HG03521 (cell line): ENCODE measurements at regions not wholly inside any gene's neighbourhood (a gene's known extent, or its start where the extent isn't known, plus 50 kb on each side); places are given as distances from the start of the nearest gene placed in this dataset.
"Not testable (repeated sequence)": the region's sequence is repeated elsewhere in the genome, so short reads cannot be mapped to it uniquely, and the experiment has no call there.

ENCODE experiments used
- ATAC-seq: cut with Tn5 transposase; IDR thresholded peaks from one replicate; pipeline ENCODE4 v1.9.1; 2021; ENCODE audit warnings: mild to moderate bottlenecking, moderate library complexity; ENCODE audit not compliant: unreplicated experiment

DNA sequence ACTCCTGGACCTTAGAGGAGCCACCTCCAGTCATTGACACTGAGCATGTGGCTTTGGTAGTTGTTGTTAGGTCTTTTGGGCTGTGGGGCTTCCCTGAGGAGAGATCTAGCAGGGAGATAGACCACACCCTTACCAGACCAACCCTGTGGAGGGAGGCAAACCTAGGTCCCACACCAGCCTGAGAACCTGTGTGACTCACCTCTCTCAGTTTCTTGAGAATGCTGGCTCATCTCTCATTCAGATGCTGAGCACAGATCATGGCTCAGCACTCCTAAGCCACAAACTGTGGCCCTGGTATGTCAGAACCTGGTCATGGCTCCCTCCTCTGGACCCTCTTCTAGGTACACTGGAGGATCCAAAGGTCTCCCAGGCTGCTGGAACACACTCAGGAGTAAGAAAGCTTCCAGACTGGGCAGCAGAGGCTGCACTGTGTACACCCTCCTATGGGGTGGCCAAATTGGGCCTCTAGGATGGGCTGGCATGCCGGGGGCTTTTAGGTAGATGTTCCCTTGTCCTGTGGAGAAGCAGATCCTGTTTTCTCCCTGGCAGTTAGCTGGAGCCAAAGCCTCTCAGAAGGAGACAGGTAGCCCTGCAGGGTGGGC, 1294.5 kb downstream of the KHDRBS2 start:
- no peak for ATAC-seq

DNA sequence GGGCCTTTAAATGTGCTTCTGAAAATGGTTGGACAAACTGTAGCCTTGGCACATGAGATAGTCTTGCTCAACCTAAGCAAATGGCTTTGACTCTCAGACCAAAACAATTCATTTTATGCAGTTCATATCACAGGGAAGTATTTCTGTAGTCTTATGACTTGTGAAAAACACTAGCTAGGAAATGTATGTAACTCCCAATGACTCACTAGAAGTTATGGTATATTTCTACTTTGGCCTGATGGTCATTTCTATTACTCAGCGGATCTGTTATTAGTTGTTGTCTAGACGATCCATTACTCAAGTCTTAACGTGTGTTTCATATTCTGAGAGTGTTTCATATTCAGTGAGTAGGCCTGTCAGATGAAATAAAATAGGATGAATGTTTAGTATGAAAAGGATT, 1333.5 kb downstream of the KHDRBS2 start:
- ATAC-seq = no peak

DNA sequence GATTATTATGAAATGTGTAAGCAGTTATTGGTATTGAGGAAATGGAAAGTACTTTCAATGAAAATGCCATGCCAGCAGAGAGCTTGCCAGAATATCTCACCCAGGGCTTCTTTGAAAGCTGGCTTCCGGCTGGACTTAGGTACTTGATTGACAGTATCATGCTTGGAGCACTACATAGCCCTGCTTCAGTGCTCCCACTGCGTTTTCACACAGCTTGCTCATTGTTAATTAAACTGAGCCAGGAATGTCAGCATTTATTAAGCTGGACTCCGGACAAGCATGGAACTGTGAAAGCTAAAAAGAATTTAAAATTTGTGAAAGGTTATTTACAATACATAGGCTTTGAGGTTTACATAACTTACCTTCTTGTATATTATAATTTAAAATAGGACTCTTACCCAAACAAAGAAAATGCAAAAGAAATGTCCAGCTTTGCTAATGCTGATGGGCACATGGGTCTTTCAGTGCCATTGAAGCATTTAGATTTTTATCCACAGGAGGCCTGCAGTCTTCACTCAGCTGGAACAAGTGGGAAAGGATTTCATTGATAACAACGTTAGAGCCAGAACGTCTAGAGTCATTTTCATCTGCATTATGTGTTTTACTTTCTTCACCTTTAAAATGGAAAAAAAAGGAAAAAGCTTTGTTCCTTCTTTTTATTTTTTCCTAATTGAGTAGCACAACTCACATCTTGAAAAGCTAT, 1335.7 kb downstream of the KHDRBS2 start:
- ATAC-seq = not testable (repeated sequence)

DNA sequence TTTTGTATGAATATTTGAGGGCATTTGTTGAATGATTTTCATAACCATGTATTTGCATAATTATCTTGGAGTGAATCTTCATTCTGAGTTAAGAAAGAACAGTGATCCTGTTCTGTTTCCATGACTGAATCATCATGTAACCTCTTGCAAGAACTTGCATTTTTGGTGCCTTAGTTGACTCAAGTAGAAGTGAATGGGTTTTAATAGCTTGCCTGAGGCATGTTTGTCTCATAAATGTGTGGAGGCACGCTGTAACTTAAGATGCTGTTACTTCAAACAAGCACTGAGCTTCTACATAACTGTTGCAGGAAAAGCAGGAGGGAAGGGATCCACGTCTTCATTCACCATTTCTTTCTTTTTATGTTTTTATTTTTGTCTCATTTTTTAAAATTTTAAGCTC, 1338.6 kb downstream of the KHDRBS2 start:
- ATAC-seq = not testable (repeated sequence)

DNA sequence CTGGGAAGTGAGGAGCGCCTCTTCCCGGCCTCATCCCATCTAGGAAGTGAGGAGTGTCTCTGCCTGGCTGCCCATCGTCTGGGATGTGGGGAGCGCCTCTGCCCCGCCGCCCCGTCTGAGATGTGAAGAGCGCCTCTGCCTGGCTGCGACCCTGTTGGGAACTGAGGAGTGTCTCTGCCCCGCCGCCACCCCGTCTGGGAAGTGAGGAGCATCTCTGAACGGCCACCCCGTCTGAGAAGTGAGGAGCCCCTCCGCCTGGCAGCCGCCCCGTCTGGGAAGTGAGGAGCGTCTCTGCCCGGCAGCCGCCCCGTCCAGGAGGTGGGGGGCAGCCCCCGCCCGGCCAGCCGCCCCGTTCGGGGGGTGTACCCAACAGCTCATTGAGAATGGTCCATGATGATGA, 1341.2 kb downstream of the KHDRBS2 start:
- not testable (repeated sequence) for ATAC-seq

DNA sequence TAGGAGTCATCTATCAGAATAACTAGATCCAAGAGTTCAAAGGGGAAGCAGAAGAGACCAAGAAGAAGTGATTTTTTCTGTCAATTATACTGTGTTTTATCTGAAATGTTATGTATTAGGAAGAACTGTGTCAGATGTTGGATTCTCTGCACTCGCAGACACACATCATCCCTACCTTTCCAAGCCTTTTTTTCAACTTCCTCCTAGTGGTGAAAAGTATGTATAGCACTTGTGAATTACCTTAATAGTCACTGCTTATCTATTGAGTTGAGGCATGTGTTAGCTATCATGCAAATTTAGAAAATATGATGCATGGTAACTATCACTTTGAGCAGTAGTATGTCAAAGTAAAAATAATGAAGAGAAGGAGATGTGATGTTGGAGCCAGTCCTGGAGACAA, 1350.1 kb downstream of the KHDRBS2 start:
- not testable (repeated sequence) for ATAC-seq

DNA sequence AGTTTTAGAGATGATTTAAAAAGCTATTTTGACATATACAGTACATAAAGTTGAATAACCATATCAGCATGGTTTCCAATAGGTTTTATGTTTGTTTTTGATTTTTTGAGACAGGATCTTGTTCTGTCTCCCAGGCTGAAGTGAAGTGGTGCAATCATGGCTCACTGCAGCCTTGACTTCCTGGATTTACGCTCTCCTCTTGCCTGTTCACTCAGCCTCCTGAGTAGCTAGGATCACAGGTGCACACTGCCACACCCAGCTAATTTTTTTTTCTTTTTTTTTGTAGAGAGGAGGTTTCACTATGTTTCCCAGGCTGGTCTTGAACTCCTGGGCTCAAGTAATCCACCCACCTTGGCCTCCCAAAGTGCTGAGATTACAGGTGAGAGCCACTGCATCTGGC, 1366.4 kb downstream of the KHDRBS2 start:
- not testable (repeated sequence) for ATAC-seq

DNA sequence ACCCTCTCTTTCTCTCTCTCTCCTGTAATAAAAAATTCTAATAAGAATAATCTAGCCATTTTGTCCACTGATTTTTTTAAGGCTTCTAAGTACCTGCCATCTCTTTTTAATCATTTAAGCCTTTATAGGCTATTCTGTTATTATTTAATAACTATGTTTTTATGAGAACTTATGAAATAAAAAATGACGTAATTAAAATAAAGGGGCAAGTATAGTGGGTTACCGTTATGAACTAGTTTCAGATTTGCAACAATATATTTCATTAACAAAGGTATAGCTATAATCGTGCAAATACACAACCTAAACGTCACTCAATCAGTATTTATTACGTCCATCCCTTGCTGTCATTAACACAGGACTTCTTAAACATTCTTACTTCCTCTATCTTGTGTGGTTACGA, 1382.2 kb downstream of the KHDRBS2 start:
- ATAC-seq = not testable (repeated sequence)

DNA sequence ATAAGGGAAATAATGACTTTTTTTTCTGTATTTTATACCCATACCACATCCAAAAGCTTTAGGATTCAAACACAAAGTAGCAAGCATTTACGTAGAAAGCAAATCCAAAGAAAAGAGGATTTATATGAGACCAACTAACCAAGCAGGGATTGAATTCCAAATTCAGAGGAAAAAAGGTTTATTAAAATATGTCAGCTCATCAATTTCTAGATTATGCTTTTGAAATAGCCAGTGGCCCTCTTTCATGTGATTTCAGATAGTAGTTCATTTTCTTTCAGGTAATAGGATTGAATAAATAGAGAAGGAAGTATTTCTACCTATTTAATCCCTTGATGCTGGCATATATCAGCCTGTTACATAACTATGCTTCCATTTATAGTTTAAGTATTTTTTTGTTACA, 1392.7 kb downstream of the KHDRBS2 start:
- not testable (repeated sequence) for ATAC-seq

DNA sequence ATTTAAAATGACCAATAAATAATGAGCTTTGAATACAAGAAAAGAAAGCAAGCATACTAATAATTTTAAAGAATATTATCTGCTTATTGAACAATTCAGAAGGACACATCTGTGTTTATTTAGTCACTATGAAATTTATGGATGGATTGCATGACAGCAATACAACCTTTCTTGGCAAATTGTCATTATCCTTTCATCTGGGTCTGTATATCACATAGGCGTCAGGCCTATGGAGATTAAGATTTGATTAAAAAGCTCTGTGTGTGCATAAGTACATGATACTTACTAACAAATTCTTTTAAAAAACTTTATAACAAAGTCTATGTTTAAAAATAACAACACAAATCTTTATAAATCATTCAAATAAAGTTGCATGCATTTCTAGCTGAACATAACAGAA, 1394.4 kb downstream of the KHDRBS2 start:
- no peak for ATAC-seq

DNA sequence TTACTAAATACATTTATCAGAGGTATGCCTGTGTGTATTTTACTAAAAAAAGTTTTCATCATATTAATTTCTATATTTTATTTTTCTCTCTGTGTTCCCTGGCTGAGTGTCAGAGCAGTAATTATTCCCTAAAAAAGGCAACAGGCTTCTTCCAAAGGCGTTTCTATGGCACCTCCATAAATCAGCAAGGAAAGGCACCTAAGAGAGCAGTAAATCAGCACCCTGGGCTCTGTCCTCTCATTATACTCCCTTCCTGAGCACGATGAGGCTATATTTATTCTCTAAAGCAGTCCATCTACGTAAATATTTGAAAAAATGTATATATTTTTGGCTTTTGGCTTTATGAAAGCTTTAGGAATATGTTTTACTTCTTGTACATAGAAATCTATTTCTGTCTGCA, 1408.6 kb downstream of the KHDRBS2 start:
- not testable (repeated sequence) for ATAC-seq

DNA sequence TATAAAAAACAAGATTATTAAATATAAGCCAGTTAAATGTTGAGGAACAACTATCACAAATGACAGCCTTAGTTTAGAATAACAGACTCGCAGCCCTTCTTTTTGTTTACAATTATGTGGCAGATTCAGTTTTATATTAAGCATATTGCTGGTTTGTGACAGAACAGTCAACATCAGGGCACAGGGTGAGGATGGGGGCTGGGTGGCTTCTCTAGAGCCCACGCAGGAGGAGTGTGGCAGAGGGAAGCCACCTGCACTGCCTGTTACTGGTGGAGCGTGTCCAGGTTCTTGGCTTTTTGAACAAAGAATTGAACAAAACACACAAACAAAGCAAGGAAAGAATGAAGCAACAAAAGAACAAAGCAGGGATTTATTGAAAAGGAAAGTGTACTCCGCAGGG, 1415.2 kb downstream of the KHDRBS2 start:
- ATAC-seq = not testable (repeated sequence)

DNA sequence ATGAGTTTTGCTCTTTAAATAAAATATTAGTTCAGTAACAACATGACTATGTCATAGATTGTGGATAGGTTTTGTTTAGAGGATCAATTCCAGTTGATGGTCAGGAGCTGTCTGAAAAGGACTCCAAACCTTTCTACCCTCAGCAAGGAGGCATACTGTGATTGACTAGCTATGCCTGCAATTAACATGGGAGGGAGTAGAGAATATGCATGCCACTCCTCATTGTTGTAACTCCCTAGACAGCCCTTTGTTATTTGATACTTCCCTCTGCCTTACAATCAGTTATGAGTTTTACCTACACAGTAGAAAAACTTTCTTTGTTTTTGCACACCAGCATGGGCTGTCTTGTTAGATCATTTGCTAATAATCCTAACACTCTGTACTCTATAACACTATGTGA, 1418.5 kb downstream of the KHDRBS2 start:
- no peak for ATAC-seq

DNA sequence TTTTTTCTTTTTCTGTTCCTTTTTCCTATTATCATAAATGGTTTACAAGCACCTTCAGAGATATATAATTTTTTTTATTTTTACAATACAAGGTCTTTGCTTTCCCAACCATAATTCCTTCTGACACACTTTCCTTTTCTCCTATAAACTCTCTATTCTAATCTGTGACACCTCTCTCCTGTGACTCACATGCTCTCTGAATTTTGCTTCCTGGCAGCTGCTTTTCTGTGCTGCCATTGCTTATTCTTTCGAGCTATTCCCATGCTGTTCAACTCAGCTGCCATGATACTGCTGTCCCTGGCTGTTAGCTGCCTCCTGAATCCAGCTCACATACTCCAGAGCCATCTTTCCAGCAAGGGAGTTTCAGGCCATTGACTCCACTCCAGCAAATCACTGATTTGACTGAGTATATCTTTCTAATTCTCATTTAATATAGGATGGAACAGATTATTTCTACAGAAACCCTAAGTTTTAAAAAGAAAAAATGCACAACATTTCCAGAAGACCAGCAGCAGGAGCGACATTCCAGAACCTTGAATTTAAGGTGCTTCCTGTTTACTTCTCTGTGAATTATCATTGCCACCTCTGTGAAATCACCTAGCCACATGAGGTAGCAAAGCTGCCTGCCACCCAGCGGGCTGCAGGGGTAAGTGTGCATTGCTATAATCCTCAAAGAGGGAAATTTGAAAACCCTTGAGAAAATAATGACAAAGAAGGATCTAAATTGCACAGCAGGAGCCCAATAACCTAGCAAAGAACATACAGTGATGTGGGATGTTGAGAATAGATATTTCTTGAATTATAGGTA, 1442.6 kb downstream of the KHDRBS2 start:
- ATAC-seq = not testable (repeated sequence)

DNA sequence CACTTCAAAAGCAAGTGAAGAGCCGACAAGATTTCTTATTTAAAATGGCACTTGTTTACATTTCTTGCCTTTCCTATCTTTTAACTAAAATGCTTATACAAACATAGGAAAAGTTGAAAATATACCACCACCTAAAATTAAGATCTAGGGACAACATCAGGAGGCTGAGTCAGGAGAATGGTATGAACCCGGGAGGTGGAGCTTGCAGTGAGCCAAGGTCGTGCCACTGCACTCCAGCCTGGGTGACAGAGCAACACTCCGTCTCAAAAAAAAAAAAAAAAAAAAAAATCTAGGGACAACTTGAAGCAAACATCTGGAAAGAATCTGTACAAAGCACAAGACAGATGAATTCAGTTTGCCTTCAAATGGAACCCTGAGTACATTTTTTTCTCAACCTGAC, 1455.3 kb downstream of the KHDRBS2 start:
- ATAC-seq = not testable (repeated sequence)

DNA sequence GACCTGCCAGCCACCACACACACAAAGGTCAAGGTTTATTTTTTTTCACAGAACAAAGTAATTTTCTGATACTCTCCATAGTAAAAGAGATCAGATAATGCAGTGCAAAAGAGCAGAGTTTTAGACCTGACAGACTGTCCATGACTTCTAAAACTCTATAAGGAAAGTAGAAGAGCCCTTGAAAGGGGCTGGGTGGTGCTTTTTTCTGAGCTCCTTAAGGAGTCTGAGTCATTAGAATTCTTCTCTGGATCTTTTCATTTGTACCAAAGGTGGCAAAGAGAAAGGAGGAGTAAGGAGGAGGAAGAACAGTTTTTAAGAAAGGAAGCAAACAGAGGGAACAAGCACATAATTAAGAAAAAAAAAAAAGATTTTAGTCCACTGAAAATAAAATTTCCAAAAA, 1463.4 kb downstream of the KHDRBS2 start:
- ATAC-seq = not testable (repeated sequence)

DNA sequence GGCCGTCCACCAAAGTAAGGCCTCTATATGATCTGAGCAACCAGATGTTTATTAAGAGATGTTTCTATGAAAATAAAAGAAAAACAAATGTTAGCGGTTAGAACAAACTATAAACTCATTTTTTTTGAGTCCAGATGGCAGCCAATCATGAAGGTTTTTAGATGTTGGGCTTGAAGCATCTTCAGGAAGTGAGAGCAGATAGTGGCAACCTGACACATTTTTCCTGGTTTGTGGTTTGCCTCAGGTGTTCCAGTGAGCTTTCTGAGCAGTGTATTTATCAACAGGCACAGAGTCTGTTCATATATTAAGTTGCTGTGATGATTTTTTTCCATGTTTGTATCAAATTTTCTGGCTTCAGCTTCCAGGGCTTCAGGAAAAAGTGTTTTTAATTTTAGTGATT, 1468.0 kb downstream of the KHDRBS2 start:
- not testable (repeated sequence) for ATAC-seq

DNA sequence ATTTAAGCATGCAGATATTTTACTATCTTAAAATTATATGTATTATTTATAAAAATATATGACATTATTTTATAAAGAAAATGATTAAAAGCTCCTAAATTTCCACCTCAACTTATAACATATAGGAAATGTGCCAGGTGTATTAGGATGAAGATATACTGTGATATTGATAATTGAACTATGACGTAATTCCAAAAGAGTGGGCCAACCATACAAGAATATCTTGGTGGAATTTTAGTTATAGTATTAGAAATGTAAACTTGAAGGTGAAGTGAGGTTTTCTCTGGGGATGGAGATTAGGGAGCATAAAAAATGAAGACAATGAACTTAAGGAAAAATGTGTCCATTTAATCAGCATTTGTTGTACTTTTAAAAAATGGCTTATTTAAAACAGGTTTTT, 1471.2 kb downstream of the KHDRBS2 start:
- not testable (repeated sequence) for ATAC-seq

DNA sequence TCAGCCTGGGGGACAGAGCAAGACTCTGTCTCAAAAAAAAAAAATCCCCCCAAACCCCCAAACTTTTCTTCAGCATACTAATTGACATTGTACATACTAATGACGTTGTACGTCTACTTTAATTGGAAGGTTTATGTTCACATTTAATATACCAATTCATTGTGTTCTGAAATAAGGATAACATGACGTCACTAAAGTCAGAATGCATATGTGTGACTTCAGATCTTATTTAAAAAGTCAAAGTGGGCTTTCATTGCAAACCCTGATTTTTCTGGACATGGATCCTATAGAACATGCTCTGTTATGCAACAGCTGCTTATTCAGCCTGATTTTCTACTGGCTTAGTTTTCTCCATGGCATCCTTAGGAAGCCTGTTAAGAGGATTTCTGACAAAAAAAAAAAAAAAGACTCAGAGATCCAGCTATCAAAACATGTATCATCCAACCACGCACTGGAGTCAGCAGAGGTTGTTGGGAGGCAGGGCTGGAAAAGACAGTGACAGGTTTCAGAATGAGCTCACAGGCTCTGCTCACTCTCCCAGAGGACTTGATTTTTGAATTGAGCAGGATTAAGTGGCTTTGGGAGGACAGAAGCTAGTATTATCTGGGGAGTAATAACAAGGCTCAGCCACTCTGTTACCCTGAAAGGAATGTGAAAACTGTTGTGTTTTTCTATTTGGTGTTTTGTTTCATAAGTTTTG, 1472.0 kb downstream of the KHDRBS2 start:
- ATAC-seq = not testable (repeated sequence)

DNA sequence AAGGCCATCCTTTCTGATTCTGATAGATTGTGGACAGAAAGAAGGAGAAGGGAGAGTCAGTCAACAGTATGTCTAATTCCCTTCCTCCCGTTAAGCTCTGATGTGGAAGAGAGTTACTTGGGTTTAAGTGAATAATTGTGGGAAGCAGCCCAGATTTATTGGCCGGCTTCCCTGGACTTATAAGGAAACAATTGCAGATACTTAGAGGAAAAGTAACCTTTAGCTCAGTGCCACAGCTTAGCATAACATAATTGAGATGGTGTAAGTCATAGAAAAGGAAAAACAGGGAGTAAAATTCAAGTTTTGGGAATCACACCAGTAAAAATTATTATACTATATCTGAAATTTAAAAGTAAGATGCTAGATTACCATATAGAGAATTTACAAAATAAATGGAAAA, 1475.8 kb downstream of the KHDRBS2 start:
- not testable (repeated sequence) for ATAC-seq

DNA sequence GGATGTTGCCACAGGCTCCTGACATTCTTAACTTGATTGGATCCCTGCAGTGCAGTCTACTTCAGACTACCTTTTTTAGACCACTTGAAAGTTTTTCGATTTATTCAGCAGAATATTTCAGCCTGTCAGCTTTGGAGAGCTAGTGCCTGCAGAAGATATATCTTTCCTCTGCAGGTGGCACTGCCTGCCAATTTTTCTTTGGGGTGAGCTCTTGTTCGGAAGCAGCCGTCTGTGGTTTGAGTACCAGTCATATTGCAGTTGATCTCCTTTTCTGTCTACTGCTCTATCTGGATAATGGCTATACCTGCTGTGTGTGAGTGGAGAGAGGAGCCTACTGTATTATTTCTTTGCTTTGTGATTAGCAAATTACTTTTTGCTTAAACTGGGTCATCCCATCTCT, 1486.9 kb downstream of the KHDRBS2 start:
- ATAC-seq = not testable (repeated sequence)
